H9 (cell line): ENCODE measurements at regions not wholly inside any gene's neighbourhood (a gene's known extent, or its start where the extent isn't known, plus 50 kb on each side); places are given as distances from the start of the nearest gene placed in this dataset.

Source experiments
- DNase-seq: peaks from one replicate; pipeline ENCODE4 v3.0.0-alpha.2; 2017
- H2AFZ ChIP-seq: one replicate; pipeline ENCODE4 v1.6.1; 2013; ENCODE audit warnings: mild to moderate bottlenecking, low read length, control low read depth, moderate library complexity
- H2AK5ac ChIP-seq: 2 replicates; pipeline ENCODE4 v1.6.1; 2013; ENCODE audit warnings: low read length, control low read depth, mixed read lengths; ENCODE audit not compliant: insufficient read length
- H2BK120ac ChIP-seq: one replicate; pipeline ENCODE4 v1.6.1; 2013; ENCODE audit warnings: low read depth, mild to moderate bottlenecking, low read length, control low read depth, inconsistent platforms; ENCODE audit not compliant: poor library complexity, severe bottlenecking
- H2BK12ac ChIP-seq: 2 replicates; pipeline ENCODE4 v1.6.1; 2013; ENCODE audit warnings: low read length, control low read depth, mixed read lengths, low read depth; ENCODE audit not compliant: insufficient read length
- H2BK15ac ChIP-seq: 2 replicates; pipeline ENCODE4 v1.6.1; 2013; ENCODE audit warnings: low read depth, low read length, control low read depth
- H2BK20ac ChIP-seq: one replicate; pipeline ENCODE4 v1.6.1; 2013; ENCODE audit warnings: low read depth, mild to moderate bottlenecking, low read length, control low read depth, inconsistent platforms; ENCODE audit not compliant: poor library complexity, severe bottlenecking
- H2BK5ac ChIP-seq: 2 replicates; pipeline ENCODE4 v1.6.1; 2013; ENCODE audit warnings: low read length, control low read depth, mixed read lengths; ENCODE audit not compliant: insufficient read length
- H3K14ac ChIP-seq: 2 replicates; pipeline ENCODE4 v1.6.1; 2013; ENCODE audit warnings: low read length, control low read depth; ENCODE audit not compliant: insufficient read depth
- H3K18ac ChIP-seq: 2 replicates; pipeline ENCODE4 v1.6.1; 2013; ENCODE audit warnings: low read depth, mild to moderate bottlenecking, mixed read lengths, low read length, control low read depth; ENCODE audit not compliant: insufficient read length
- H3K23ac ChIP-seq: 2 replicates; pipeline ENCODE4 v1.6.1; 2013; ENCODE audit warnings: low read length, control low read depth, mixed read lengths, low read depth; ENCODE audit not compliant: insufficient read length
- H3K23me2 ChIP-seq: 2 replicates; pipeline ENCODE4 v1.6.1; 2013; ENCODE audit warnings: low read depth, mild to moderate bottlenecking, mixed read lengths, low read length, control low read depth; ENCODE audit not compliant: insufficient read length, poor library complexity, severe bottlenecking
- H3K27ac ChIP-seq: 2 replicates; pipeline ENCODE4 v1.5.1; 2013; ENCODE audit warnings: low read length, control low read depth, mixed read lengths, low read depth; ENCODE audit not compliant: insufficient read length
- H3K27me3 ChIP-seq: 2 replicates; pipeline ENCODE4 v1.6.1; 2013; ENCODE audit warnings: low read length, control low read depth, inconsistent platforms; ENCODE audit not compliant: insufficient read depth
- H3K4ac ChIP-seq: 2 replicates; pipeline ENCODE4 v1.6.1; 2013; ENCODE audit warnings: low read depth, mild to moderate bottlenecking, control low read depth, inconsistent platforms, low read length, moderate library complexity
- H3K4me1 ChIP-seq: 2 replicates; pipeline ENCODE4 v1.6.1; 2013; ENCODE audit warnings: low read length, control low read depth, inconsistent platforms; ENCODE audit not compliant: insufficient read depth
- H3K4me2 ChIP-seq: 2 replicates; pipeline ENCODE4 v1.6.1; 2013; ENCODE audit warnings: low read length, control low read depth, mixed read lengths; ENCODE audit not compliant: insufficient read length, insufficient read depth
- H3K56ac ChIP-seq: 2 replicates; pipeline ENCODE4 v1.6.1; 2013; ENCODE audit warnings: low read depth, mild to moderate bottlenecking, mixed read lengths, low read length, control low read depth; ENCODE audit not compliant: insufficient read length
- H3K79me1 ChIP-seq: 2 replicates; pipeline ENCODE4 v1.6.1; 2013; ENCODE audit warnings: low read depth, mild to moderate bottlenecking, moderate library complexity, low read length, control low read depth, inconsistent platforms; ENCODE audit not compliant: insufficient read depth, poor library complexity, severe bottlenecking
- H3K79me2 ChIP-seq: 2 replicates; pipeline ENCODE4 v1.6.1; 2013; ENCODE audit warnings: low read length, control low read depth, inconsistent platforms; ENCODE audit not compliant: insufficient read depth
- H3K9ac ChIP-seq: 2 replicates; pipeline ENCODE4 v1.6.1; 2013; ENCODE audit warnings: low read length, control low read depth, mixed read lengths; ENCODE audit not compliant: insufficient read length; ENCODE audit errors: extremely low read depth
- H3K9me3 ChIP-seq: one replicate; pipeline ENCODE4 v1.6.1; 2013; ENCODE audit warnings: low read depth, low read length, inconsistent platforms; ENCODE audit not compliant: control insufficient read depth
- H3T11ph ChIP-seq: one replicate; pipeline ENCODE4 v1.6.1; 2013; ENCODE audit warnings: mild to moderate bottlenecking, low read length, control low read depth, inconsistent platforms
- H4K20me1 ChIP-seq: one replicate; pipeline ENCODE4 v1.6.1; 2013; ENCODE audit not compliant: control insufficient read depth, insufficient read length, insufficient read depth
- H4K5ac ChIP-seq: 2 replicates; pipeline ENCODE4 v1.6.1; 2013; ENCODE audit warnings: low read depth, mild to moderate bottlenecking, mixed read lengths, low read length, control low read depth; ENCODE audit not compliant: insufficient read length
- H4K8ac ChIP-seq: replicated peaks from 2 replicates; pipeline ENCODE4 v1.6.1; 2013; ENCODE audit warnings: low read length, control low read depth, mixed read lengths, low read depth; ENCODE audit not compliant: insufficient read length
- H4K91ac ChIP-seq: 2 replicates; pipeline ENCODE4 v1.6.1; 2013; ENCODE audit warnings: low read depth, mild to moderate bottlenecking, moderate library complexity, mixed read lengths, low read length, control low read depth; ENCODE audit not compliant: insufficient read length
- H3K27ac Mint-ChIP-seq, 3 experiments: 2 replicates in 2 of 3; 3 replicates in 1 of 3; pipeline ENCODE4 v1.8.0; 2020 to 2021; ENCODE audit warnings: mixed read lengths in 3 of 3, mild to moderate bottlenecking in 1 of 3, moderate library complexity in 1 of 3
- H3K27me3 Mint-ChIP-seq: 2 replicates; pipeline ENCODE4 v1.8.0; 2021; ENCODE audit warnings: low read depth, mild to moderate bottlenecking, moderate library complexity, mixed read lengths
- H3K36me3 Mint-ChIP-seq, 3 experiments: 2 replicates in 2 of 3; 3 replicates in 1 of 3; pipeline ENCODE4 v1.8.0; 2020 to 2021; ENCODE audit warnings: low read depth in 3 of 3, mixed read lengths in 3 of 3; ENCODE audit not compliant: insufficient read depth in 1 of 3
- H3K4me1 Mint-ChIP-seq, 2 experiments: 2 replicates each; pipeline ENCODE4 v1.8.0; 2020; ENCODE audit warnings: mixed read lengths in 2 of 2
- H3K4me3 Mint-ChIP-seq, 2 experiments: 2 replicates in 1 of 2; 3 replicates in 1 of 2; pipeline ENCODE4 v1.8.0; 2020 to 2021; ENCODE audit warnings: mild to moderate bottlenecking in 2 of 2, mixed read lengths in 2 of 2, moderate library complexity in 1 of 2
- H3K9me3 Mint-ChIP-seq, 2 experiments: 2 replicates in 1 of 2; 3 replicates in 1 of 2; pipeline ENCODE4 v1.8.0; 2020; ENCODE audit warnings: mild to moderate bottlenecking in 2 of 2, mixed read lengths in 2 of 2, moderate library complexity in 1 of 2
- WGBS: extraction: QIAGEN DNeasy Blood & Tissue Kit; methylation state at CpG from one replicate; pipeline ENCODE4 v1.1.7; 2013; ENCODE audit warnings: missing lambda C conversion rate, low lambda C conversion rate, mixed read lengths; ENCODE audit not compliant: insufficient read length; ENCODE audit errors: extremely low coverage; 5-methylcytosine and 5-hydroxymethylcytosine counted together
- TF ChIP-seq, protein P1 (sequence below): fragments of 200-600 bp; sonication (generic); conservative IDR thresholded peaks from 3 replicates; pipeline ENCODE4 v1.8.0; 2021; ENCODE audit warnings: antibody characterized with exemption, mild to moderate bottlenecking

DNA sequence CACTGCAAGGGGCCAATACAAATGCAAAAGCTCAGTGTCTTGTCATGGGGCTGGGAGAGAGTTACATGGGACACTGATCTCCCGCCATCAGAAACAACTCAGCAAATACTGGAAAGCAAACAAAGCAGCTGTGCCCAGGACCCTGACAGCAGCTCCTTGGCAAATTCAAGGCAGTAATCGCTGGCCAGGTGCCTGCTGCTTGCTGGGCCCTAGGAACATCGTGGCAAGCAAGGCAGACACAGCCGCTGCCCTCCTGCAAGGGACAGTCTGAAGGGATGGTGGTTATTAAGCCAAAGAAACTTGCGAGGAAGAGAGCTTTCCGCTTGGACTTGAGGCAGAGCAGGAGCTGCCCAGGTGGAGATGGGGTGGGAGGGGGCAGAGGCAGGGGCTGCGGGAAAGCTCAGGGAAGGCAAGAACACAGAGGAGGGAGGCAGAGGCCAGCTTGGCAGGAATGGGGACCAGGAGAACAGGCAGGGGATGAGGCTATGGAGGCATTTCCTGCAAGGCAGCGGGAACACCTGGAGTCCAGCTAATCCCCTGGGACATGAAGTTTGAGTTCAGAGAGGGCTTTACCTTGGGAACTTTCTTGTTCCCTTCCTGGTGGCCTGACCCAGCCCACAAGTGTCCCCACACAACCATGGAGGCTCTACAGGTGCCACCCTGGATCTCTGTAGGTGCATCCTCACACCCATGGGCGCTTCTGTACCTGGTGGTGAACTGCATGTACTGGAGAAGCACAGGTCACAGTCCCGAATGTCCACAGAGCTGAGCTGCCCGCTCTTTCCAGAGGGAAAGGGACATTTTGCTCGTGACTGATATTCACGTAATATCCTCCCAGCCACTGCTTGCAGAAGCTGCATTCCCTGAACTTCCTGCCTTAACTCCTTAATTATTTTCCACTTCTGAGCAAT is 78.7 kb upstream of the ATP2B2 start:
- H3K18ac ChIP-seq, result no peak overlapping the region
- no peaks in the 10 kb centered on the region for H4K20me1 ChIP-seq
- no peak overlapping the region for H3K56ac ChIP-seq
- H3K4ac ChIP-seq, result no peak overlapping the region
- H3K4me1 Mint-ChIP-seq, result peaks cover 13 to 16% of the 10 kb centered on the region in 2 experiments
- H4K5ac ChIP-seq, result no peak overlapping the region
- H3T11ph ChIP-seq, result no peak overlapping the region
- no peaks in the 10 kb centered on the region for H3K9me3 Mint-ChIP-seq
- no peak overlapping the region for H2BK12ac ChIP-seq
- H3K4me1 ChIP-seq, result no peaks in the 10 kb centered on the region
- no CpG with 5 or more reads among the region's 13 CpGs for WGBS
- TF ChIP-seq, protein P1, sequence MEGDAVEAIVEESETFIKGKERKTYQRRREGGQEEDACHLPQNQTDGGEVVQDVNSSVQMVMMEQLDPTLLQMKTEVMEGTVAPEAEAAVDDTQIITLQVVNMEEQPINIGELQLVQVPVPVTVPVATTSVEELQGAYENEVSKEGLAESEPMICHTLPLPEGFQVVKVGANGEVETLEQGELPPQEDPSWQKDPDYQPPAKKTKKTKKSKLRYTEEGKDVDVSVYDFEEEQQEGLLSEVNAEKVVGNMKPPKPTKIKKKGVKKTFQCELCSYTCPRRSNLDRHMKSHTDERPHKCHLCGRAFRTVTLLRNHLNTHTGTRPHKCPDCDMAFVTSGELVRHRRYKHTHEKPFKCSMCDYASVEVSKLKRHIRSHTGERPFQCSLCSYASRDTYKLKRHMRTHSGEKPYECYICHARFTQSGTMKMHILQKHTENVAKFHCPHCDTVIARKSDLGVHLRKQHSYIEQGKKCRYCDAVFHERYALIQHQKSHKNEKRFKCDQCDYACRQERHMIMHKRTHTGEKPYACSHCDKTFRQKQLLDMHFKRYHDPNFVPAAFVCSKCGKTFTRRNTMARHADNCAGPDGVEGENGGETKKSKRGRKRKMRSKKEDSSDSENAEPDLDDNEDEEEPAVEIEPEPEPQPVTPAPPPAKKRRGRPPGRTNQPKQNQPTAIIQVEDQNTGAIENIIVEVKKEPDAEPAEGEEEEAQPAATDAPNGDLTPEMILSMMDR, result no peak
- H2BK5ac ChIP-seq, result no peak overlapping the region
- H3K4me2 ChIP-seq, result no peak overlapping the region
- no peak for DNase-seq
- no peaks in the 10 kb centered on the region; the same call in 1 of the 2 replicates for H3K27me3 ChIP-seq
- no peak overlapping the region for H2AK5ac ChIP-seq
- no peak overlapping the region for H3K9ac ChIP-seq
- H3K27me3 Mint-ChIP-seq, result peaks cover 20% of the 10 kb centered on the region
- no peak overlapping the region for H2BK20ac ChIP-seq
- H3K4me3 Mint-ChIP-seq, result no peak overlapping the region; a peak in 1 of 5 replicates
- H2BK120ac ChIP-seq, result no peak overlapping the region
- H3K36me3 Mint-ChIP-seq, result no peaks in the 10 kb centered on the region
- no peaks in the 10 kb centered on the region for H3K79me2 ChIP-seq
- H3K23ac ChIP-seq, result no peak overlapping the region
- H3K14ac ChIP-seq, result no peak overlapping the region; the same call in 1 of the 2 replicates
- H3K23me2 ChIP-seq, result no peaks in the 10 kb centered on the region
- H3K27ac Mint-ChIP-seq, result 0 out of 7 replicates have a peak overlapping the region, but pooled peaks of 1 of the 3 experiments have one; percentile 52
- no peak overlapping the region for H2BK15ac ChIP-seq
- no peak overlapping the region for H2AFZ ChIP-seq
- H3K27ac ChIP-seq, result no peak overlapping the region
- no peaks in the 10 kb centered on the region for H3K9me3 ChIP-seq
- H4K91ac ChIP-seq, result no peak overlapping the region
- H3K79me1 ChIP-seq, result no peaks in the 10 kb centered on the region
- H4K8ac ChIP-seq, result no peak overlapping the region
